HepG2 (cell line): ENCODE measurements at regions not wholly inside any gene's neighbourhood (a gene's known extent, or its start where the extent isn't known, plus 50 kb on each side); places are given as distances from the start of the nearest gene placed in this dataset.

ENCODE experiments used
- ATAC-seq: fragments of 200-7000 bp; cut with Tn5 transposase; 3 replicates; pipeline ENCODE4 v1.9.1; 2020; ENCODE audit warnings: mild to moderate bottlenecking, moderate library complexity
- BruUV-seq: library from RNA; stranded (reverse); fragments of 400-500 nt; replicated peaks from 2 replicates; lab custom pipeline; 2021; lab: Mats Ljungman, UMichigan
- CTCF ChIA-PET: fragments of 300-600 bp; formaldehyde crosslinking; extraction: SDS; loops from one replicate; lab custom pipeline; 2021; ENCODE audit warnings: low total read pairs, inconsistent platforms, low intra/inter-chr PET ratio; lab: Yijun Ruan, JAX
- POLR2A ChIA-PET: fragments of 350-600 bp; sonication (Branson Sonifier 250); formaldehyde crosslinking; loops from one replicate; lab custom pipeline; 2020; ENCODE audit warnings: antibody characterized with exemption, inconsistent platforms; lab: Yijun Ruan, JAX
- DNase-seq: peaks from one replicate; pipeline ENCODE4 v3.0.0-alpha.2; 2015; ENCODE audit warnings: low spot score
- FAIRE-seq: peaks from 3 replicates; lab custom pipeline; 2011; peaks lifted over from hg19 to GRCh38; lab: Jason Lieb, UNC
- H2AFZ ChIP-seq: one replicate; pipeline ENCODE4 v1.6.1; 2011; ENCODE audit warnings: low read length, inconsistent platforms
- H3K27ac ChIP-seq: fragments of 300-600 bp; 3 replicates; pipeline ENCODE4 v1.8.0; 2011; ENCODE audit warnings: mixed run types, mild to moderate bottlenecking, mixed read lengths, low read length, inconsistent platforms; ENCODE audit not compliant: insufficient read depth; ENCODE audit errors: extremely low read length
- H3K27me3 ChIP-seq, 2 experiments: fragments of 200-600 bp in 1 of 2; 2 replicates in 1 of 2; 3 replicates in 1 of 2; pipeline versions ENCODE4 v1.6.0 to v1.8.0; 2011; ENCODE audit warnings: low read length in 2 of 2, mild to moderate bottlenecking in 2 of 2, moderate library complexity in 2 of 2, inconsistent platforms in 1 of 2; ENCODE audit not compliant: insufficient read depth in 2 of 2, control insufficient read depth in 1 of 2
- H3K36me3 ChIP-seq, 2 experiments: fragments of 200-600 bp in 1 of 2; replicated peaks in 1 of 2; 2 replicates in 1 of 2; 3 replicates in 1 of 2; pipeline versions ENCODE4 v1.5.1 to v1.8.0; 2011; ENCODE audit warnings: low read length in 2 of 2, inconsistent platforms in 1 of 2; ENCODE audit not compliant: insufficient read depth in 2 of 2, control insufficient read depth in 1 of 2
- H3K4me1 ChIP-seq: 2 replicates; pipeline ENCODE4 v1.5.1; 2012; ENCODE audit warnings: low read length, inconsistent platforms; ENCODE audit not compliant: insufficient read depth
- H3K4me2 ChIP-seq: 2 replicates; pipeline ENCODE4 v1.6.0; 2011; ENCODE audit warnings: low read depth, low read length, inconsistent platforms
- H3K4me3 ChIP-seq, 3 experiments: fragments of 200-600 bp in 1 of 3; sonication (generic), shearing (Covaris generic) in 1 of 3; replicated peaks in 1 of 3; 2 replicates each; pipeline ENCODE4 v1.5.1; 2011 to 2016; ENCODE audit warnings: low read length in 3 of 3, inconsistent platforms in 2 of 3, low read depth in 2 of 3, mild to moderate bottlenecking in 2 of 3, control low read depth in 1 of 3, mixed read lengths in 1 of 3; ENCODE audit not compliant: insufficient read depth in 1 of 3
- H3K79me2 ChIP-seq: one replicate; pipeline ENCODE4 v1.6.1; 2011; ENCODE audit warnings: low read length, inconsistent platforms; ENCODE audit not compliant: insufficient read depth
- H3K9ac ChIP-seq: 2 replicates; pipeline ENCODE4 v1.6.0; 2011; ENCODE audit warnings: mild to moderate bottlenecking, low read depth, low read length, inconsistent platforms; ENCODE audit not compliant: insufficient read depth
- H3K9me3 ChIP-seq: 2 replicates; pipeline ENCODE4 v1.5.1; 2012; ENCODE audit warnings: mild to moderate bottlenecking, low read length
- H4K20me1 ChIP-seq: 2 replicates; pipeline ENCODE4 v1.6.0; 2011; ENCODE audit warnings: inconsistent platforms, mild to moderate bottlenecking, low read length, moderate library complexity; ENCODE audit not compliant: insufficient read depth
- AHR ChIP-seq: IDR thresholded peaks from 2 replicates; pipeline ENCODE4 v1.6.1; 2018; ENCODE audit warnings: missing genetic modification reagents, missing compliant biosample characterization
- BRD4 ChIP-seq: sonication (generic); formaldehyde crosslinking; IDR thresholded peaks from 2 replicates; pipeline ENCODE4 v1.4.0; 2020; ENCODE audit warnings: missing genetic modification reagents
- CC2D1A ChIP-seq: sonication (generic); formaldehyde crosslinking; IDR thresholded peaks from 2 replicates; pipeline ENCODE4 v1.8.1; 2023; ENCODE audit warnings: mild to moderate bottlenecking, missing genetic modification reagents
- DR1 ChIP-seq: sonication (generic); formaldehyde crosslinking; IDR thresholded peaks from 2 replicates; pipeline ENCODE4 v1.8.0; 2021; ENCODE audit warnings: mild to moderate bottlenecking, missing genetic modification reagents, inconsistent platforms
- EZH2 ChIP-seq: conservative IDR thresholded peaks from 2 replicates; pipeline ENCODE4 v1.6.1; 2012; ENCODE audit warnings: mild to moderate bottlenecking, low read depth, low read length, moderate library complexity
- GATAD1 ChIP-seq: IDR thresholded peaks from 2 replicates; pipeline ENCODE4 v1.6.1; 2016; ENCODE audit warnings: missing genetic modification reagents, missing compliant biosample characterization
- KLF16 ChIP-seq, 2 experiments: sonication (generic) in 1 of 2; formaldehyde crosslinking in 1 of 2; IDR thresholded peaks; 2 replicates each; pipeline versions ENCODE4 v1.6.1 to v1.8.0; 2016 to 2023; ENCODE audit warnings: missing genetic modification reagents in 2 of 2, missing compliant biosample characterization in 1 of 2
- MIER2 ChIP-seq: IDR thresholded peaks from 2 replicates; pipeline ENCODE4 v1.6.1; 2016; ENCODE audit warnings: missing biosample characterization, missing genetic modification reagents
- MXD1 ChIP-seq: sonication (generic); formaldehyde crosslinking; IDR thresholded peaks from 2 replicates; pipeline ENCODE4 v1.4.0; 2020; ENCODE audit warnings: mild to moderate bottlenecking, missing genetic modification reagents
- NFRKB ChIP-seq: fragments of 450-650 bp; IDR thresholded peaks from 2 replicates; pipeline ENCODE4 v1.6.1; 2017
- NR2F1 ChIP-seq, 2 experiments: fragments of 450-650 bp in 1 of 2; formaldehyde crosslinking in 1 of 2; IDR thresholded peaks; 2 replicates each; pipeline versions ENCODE4 v1.5.0 to v1.6.1; 2016 to 2020; ENCODE audit warnings: mild to moderate bottlenecking in 1 of 2, missing compliant biosample characterization in 1 of 2, missing genetic modification reagents in 1 of 2, moderate library complexity in 1 of 2
- THAP9 ChIP-seq: sonication (generic); formaldehyde crosslinking; IDR thresholded peaks from 2 replicates; pipeline ENCODE4; 2020; ENCODE audit warnings: missing genetic modification reagents, mild to moderate bottlenecking, borderline replicate concordance
- ZFP36L1 ChIP-seq: sonication (generic); formaldehyde crosslinking; IDR thresholded peaks from 2 replicates; pipeline ENCODE4 v1.8.0; 2022; ENCODE audit warnings: mild to moderate bottlenecking, missing genetic modification reagents, moderate library complexity
- ZKSCAN1 ChIP-seq: fragments of 150-350 bp; IDR thresholded peaks from 2 replicates; pipeline ENCODE4 v1.6.1; 2014; ENCODE audit warnings: low read length
- ZNF441 ChIP-seq: sonication (generic); formaldehyde crosslinking; IDR thresholded peaks from 2 replicates; pipeline ENCODE4 v1.7.0; 2021; ENCODE audit warnings: missing genetic modification reagents, borderline replicate concordance
- ZNF556 ChIP-seq: sonication (generic); formaldehyde crosslinking; IDR thresholded peaks from 2 replicates; pipeline ENCODE4 v1.4.0; 2020; ENCODE audit warnings: mild to moderate bottlenecking, missing genetic modification reagents, borderline replicate concordance
- ZNF570 ChIP-seq: sonication (generic); formaldehyde crosslinking; IDR thresholded peaks from 2 replicates; pipeline ENCODE4 v1.4.0; 2020; ENCODE audit warnings: mild to moderate bottlenecking, missing genetic modification reagents, borderline replicate concordance
- WGBS: methylation state at CpG from one replicate; pipeline ENCODE4 v1.1.6; 2017; ENCODE audit warnings: low lambda C conversion rate; 5-methylcytosine and 5-hydroxymethylcytosine counted together
- in situ Hi-C: cut with HindIII; loops from 2 replicates; pipeline ENCODE4 v1.10.0; 2017; ENCODE audit warnings: low pct_unique_long_range_greater_than_20kb; ENCODE audit not compliant: extremely low pct_ligation_motif_present
- intact Hi-C: fragments of 100-400 bp; cut with micrococcal nuclease; formaldehyde crosslinking; loops from one replicate; pipeline ENCODE4 v1.10.0; 2022; ENCODE audit not compliant: unreplicated experiment

GRCh38 chr1:68970571-68970970 is 473.7 kb upstream of the DEPDC1 start (continued):
- TF ChIP-seq THAP9: no peak
- TF ChIP-seq CC2D1A: no peak
- TF ChIP-seq BRD4 (CRISPR knock-in tag): no peak
- TF ChIP-seq DR1 (CRISPR knock-in tag): no peak
- TF ChIP-seq MIER2: no peak
- TF ChIP-seq ZNF556 (CRISPR knock-in tag): no peak
- no peak for TF ChIP-seq NFRKB
- TF ChIP-seq NR2F1 (CRISPR knock-in tag; IDR thresholded peaks at IDR 0.05): no peak
- TF ChIP-seq, all 625 proteins: peak for 0

- DNase-seq (no peak), FAIRE-seq (no peak), ATAC-seq (no peak)
- 18% methylated on average over 6 of the region's 6 CpGs for WGBS
- TF ChIP-seq AHR: no peak
- no peak for TF ChIP-seq EZH2
- TF ChIP-seq GATAD1: no peak
- no peak for TF ChIP-seq KLF16 (CRISPR knock-in tag; IDR thresholded peaks at IDR 0.05)
- TF ChIP-seq ZNF570 (CRISPR knock-in tag): no peak
- TF ChIP-seq ZKSCAN1: no peak
- no peak for TF ChIP-seq MXD1 (CRISPR knock-in tag)
- TF ChIP-seq ZFP36L1 (CRISPR knock-in tag): no peak
- no peak for TF ChIP-seq ZNF441 (CRISPR knock-in tag)
- in situ Hi-C loops: no loop called here
- Histone ChIP-seq H3K27ac (no peak overlapping the region), H3K36me3 (no peaks in the 10 kb centered on the region), H3K9me3 (peaks cover 74% of the 10 kb centered on the region), H3K27me3 (no peaks in the 10 kb centered on the region), H3K9ac (no peak overlapping the region), H4K20me1 (no peaks in the 10 kb centered on the region), H2AFZ (no peak overlapping the region), H3K4me1 (no peaks in the 10 kb centered on the region), H3K4me3 (no peak overlapping the region), H3K4me2 (no peak overlapping the region), H3K79me2 (no peaks in the 10 kb centered on the region)
- ChIA-PET CTCF (no interaction called here), POLR2A (no interaction called here)
- intact Hi-C loops: no loop called here
- no TSS peak for BruUV-seq
Measured at GRCh38 chr1:68973459-68974244, 476.8 kb upstream of the DEPDC1 start.
